Panc1 (cell line): ENCODE measurements at regions not wholly inside any gene's neighbourhood (a gene's known extent, or its start where the extent isn't known, plus 50 kb on each side); places are given as distances from the start of the nearest gene placed in this dataset.

ENCODE experiments used
- POLR2AphosphoS5 ChIP-seq: IDR thresholded peaks from 2 replicates; pipeline ENCODE4 v1.6.1; 2012; ENCODE audit warnings: mild to moderate bottlenecking, low read depth, low read length, moderate library complexity
- SIN3A ChIP-seq: IDR thresholded peaks from 2 replicates; pipeline ENCODE4 v1.6.1; 2012; ENCODE audit warnings: low read depth, mild to moderate bottlenecking, low read length, moderate library complexity, borderline replicate concordance; ENCODE audit not compliant: insufficient read depth
- TCF7L2 ChIP-seq: IDR thresholded peaks from 2 replicates; pipeline ENCODE4 v1.6.1; 2011; ENCODE audit warnings: mild to moderate bottlenecking, low read depth, low read length, inconsistent platforms
- TF ChIP-seq, protein P1 (sequence below): fragments of 450-650 bp; IDR thresholded peaks from 2 replicates; pipeline ENCODE4 v1.5.1; 2017; ENCODE audit warnings: mild to moderate bottlenecking
- TF ChIP-seq, protein P2 (sequence below), 2 experiments: IDR thresholded peaks; 2 replicates each; pipeline ENCODE4 v1.6.1; 2011 to 2012; ENCODE audit warnings: low read depth in 2 of 2, control low read depth in 1 of 2, low read length in 1 of 2, mild to moderate bottlenecking in 1 of 2, moderate library complexity in 1 of 2; ENCODE audit not compliant: insufficient read depth in 1 of 2

- TF ChIP-seq POLR2AphosphoS5 (no peak), TCF7L2 (no peak), SIN3A (no peak)
- TF ChIP-seq, protein P1, sequence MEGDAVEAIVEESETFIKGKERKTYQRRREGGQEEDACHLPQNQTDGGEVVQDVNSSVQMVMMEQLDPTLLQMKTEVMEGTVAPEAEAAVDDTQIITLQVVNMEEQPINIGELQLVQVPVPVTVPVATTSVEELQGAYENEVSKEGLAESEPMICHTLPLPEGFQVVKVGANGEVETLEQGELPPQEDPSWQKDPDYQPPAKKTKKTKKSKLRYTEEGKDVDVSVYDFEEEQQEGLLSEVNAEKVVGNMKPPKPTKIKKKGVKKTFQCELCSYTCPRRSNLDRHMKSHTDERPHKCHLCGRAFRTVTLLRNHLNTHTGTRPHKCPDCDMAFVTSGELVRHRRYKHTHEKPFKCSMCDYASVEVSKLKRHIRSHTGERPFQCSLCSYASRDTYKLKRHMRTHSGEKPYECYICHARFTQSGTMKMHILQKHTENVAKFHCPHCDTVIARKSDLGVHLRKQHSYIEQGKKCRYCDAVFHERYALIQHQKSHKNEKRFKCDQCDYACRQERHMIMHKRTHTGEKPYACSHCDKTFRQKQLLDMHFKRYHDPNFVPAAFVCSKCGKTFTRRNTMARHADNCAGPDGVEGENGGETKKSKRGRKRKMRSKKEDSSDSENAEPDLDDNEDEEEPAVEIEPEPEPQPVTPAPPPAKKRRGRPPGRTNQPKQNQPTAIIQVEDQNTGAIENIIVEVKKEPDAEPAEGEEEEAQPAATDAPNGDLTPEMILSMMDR = no peak
- TF ChIP-seq, protein P2, sequence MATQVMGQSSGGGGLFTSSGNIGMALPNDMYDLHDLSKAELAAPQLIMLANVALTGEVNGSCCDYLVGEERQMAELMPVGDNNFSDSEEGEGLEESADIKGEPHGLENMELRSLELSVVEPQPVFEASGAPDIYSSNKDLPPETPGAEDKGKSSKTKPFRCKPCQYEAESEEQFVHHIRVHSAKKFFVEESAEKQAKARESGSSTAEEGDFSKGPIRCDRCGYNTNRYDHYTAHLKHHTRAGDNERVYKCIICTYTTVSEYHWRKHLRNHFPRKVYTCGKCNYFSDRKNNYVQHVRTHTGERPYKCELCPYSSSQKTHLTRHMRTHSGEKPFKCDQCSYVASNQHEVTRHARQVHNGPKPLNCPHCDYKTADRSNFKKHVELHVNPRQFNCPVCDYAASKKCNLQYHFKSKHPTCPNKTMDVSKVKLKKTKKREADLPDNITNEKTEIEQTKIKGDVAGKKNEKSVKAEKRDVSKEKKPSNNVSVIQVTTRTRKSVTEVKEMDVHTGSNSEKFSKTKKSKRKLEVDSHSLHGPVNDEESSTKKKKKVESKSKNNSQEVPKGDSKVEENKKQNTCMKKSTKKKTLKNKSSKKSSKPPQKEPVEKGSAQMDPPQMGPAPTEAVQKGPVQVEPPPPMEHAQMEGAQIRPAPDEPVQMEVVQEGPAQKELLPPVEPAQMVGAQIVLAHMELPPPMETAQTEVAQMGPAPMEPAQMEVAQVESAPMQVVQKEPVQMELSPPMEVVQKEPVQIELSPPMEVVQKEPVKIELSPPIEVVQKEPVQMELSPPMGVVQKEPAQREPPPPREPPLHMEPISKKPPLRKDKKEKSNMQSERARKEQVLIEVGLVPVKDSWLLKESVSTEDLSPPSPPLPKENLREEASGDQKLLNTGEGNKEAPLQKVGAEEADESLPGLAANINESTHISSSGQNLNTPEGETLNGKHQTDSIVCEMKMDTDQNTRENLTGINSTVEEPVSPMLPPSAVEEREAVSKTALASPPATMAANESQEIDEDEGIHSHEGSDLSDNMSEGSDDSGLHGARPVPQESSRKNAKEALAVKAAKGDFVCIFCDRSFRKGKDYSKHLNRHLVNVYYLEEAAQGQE (IDR thresholded peaks at IDR 0.05; ENCODE audit: insufficient read depth in 1 of 2, low read depth in 2 of 2, low read length in 1 of 2) = no peak
Measured at GRCh38 chr21:40938611-40939010, 91.7 kb upstream of the DSCAM start.
